Left hindlimb (tissue), 1 donor: ENCODE measurements at regions not wholly inside any gene's neighbourhood (a gene's known extent, or its start where the extent isn't known, plus 50 kb on each side); places are given as distances from the start of the nearest gene placed in this dataset.

Source experiments
- DNase-seq: peaks from one replicate; pipeline ENCODE4 v3.0.0-alpha.2; 2018

DNA sequence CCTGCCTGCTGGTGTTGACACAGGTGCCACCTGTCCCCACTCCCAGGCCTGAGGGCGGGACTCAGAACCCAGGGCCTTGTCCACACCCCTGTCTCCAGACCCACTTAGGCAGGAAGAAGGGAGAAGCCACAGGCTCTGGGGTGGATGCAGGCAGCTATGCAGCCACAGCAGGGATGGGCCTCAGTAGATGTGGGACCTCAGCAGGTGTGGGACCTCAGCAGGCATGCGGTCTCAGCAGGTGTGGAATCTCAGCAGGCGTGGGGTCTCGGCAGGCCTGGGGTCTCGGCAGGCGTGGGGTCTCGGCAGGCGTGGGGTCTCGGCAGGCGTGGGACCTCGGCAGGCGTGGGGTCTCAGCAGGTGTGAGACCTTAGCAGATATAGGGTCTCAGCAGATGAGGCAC, 118.0 kb upstream of the PITRM1 start:
- no peak for DNase-seq

DNA sequence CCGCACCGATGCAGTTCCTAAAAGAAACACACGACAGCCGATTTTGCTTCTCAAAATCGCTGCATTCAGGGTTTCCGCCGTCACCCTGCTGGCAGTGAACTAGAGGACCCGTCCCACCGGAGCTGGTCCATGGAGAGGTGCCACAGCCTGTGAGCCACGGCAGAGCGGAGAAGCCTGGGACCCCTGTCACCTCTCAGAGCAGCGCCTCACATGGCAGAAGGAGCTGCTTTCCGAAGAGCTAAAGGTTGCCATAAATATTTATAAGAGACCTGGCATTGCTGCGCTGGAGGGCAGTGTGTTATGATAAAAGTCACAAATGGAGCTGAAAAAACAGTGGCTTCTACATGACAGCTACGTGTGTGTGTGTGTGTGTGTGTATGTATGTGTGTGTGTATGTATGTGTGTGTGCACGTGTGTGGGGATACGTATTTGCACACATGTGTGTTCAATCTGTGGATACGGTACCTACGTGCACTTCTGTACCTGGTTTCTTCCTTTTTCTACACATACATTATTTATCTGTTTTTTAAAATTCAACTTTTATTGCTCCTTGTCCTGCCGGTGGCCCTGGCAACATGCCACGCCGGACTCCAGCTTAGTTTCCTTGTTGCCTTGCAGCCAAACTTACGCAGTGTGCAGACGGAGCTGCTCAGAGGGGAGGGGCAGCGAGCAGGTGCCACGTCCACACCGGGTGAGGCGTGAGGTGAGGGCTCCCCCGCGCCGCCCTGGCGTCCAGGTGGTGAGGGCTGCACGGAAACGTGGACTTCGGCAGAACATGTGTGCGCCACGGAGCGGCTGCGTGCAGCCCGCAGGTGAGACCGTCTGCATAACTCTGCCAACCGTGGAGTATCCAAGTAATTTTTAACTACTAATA, 115.2 kb upstream of the PITRM1 start:
- DNase-seq = no peak

DNA sequence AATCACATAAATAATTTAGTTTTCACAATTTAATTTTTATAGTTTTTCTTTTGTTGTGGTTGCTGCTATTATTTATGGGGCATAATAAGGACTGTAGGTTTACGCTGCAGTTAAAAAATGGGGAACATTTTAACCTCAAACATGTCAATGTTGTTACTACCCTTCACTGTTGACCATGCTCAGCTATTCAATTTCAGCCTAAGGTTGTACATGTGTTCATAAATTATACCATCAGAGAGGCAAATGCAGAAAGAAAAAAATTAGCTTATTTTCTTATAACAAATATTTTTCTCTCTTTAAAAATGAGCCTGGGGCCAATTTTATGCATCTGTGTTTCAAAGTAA, 110.1 kb upstream of the PITRM1 start:
- no peak for DNase-seq

DNA sequence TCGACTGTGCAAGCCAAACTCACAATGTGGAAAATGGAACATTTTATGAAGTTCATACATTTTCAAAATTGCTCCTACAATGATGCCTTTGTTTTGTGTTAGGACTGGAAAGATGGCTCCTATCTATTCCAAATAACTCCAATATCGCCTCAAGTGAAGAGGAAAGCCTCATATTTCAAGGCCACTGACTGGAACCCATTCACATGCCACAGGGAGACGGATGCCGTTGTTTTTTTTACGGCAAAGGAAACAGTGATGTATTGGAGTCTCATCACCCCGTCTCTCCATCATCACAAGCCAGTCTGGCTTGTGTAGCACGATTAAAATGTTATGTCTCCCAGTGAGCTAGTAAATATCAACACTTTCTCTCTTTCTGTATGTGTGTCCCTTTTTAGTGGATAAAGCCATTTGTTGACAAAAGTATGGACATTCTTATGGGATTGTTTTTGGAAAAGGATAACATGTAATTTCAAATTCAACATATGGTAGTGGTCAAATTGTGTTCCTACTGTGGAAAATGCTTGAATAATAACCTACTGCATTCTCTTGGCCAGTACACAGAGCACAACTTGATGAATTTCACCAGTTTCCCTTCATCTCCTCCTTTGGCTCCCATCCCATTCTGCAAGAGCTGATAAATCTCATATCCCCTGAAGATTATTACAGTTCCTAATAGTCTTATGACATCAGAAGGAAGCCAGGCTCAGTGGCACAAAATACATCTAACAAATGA, 109.5 kb upstream of the PITRM1 start:
- no peak for DNase-seq

DNA sequence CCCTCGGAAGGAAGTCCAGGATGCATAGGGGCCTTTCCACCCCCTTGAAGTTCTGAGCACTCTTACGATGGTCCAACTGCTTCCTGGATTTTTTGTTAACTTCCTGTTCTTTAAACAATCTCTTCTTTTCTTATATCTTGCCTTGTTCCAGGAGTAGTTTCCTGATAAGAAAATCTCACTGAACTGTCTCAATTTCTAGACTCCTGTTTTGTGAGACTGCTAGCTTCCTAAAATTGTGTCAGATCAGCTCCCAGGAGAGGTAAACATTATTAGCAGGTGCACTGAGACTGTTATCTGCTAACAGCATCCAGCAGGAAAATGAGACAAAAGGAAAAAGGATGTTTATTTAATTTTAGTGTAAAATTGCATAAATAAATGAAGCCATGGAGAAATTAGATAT, 106.2 kb upstream of the PITRM1 start:
- DNase-seq = no peak

DNA sequence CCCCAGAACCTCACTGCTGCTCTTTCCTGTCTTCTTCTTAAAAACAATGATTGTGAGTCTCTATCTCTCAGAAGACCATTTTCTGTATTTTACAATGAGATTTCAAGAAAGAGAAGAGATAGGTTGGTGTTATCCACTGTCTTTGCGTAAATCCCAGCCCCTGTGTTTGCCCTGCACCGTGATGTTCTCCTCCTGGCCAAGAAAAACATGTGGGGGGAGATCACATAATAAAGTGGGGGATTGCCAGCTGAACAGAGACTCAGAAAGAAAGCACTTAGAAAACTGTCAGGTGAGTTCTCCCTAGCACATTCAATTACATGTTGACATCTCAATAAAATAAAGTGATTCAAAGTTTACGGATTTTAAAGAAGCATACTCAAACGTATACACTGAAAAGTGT, 105.0 kb upstream of the PITRM1 start:
- DNase-seq = no peak

DNA sequence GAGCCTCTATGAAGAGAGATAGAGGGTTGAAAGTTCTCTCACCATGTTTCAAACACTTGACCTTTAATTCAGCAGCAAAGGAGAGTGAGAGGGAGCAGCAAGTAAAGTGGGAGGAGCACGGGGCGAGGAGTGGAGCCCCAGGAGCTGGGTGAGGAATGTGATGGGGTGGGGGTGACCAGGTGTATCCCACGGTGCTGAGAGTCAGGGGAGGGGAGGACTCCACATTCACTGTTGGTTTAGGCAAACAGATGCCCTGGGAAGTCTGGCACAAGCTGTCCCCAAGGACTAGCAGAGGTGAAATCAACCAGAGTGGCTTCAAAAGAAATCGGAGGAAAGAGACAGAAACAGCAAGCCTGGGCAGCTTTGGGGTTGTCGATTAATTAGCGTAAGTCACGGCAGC, 101.8 kb upstream of the PITRM1 start:
- no peak for DNase-seq

DNA sequence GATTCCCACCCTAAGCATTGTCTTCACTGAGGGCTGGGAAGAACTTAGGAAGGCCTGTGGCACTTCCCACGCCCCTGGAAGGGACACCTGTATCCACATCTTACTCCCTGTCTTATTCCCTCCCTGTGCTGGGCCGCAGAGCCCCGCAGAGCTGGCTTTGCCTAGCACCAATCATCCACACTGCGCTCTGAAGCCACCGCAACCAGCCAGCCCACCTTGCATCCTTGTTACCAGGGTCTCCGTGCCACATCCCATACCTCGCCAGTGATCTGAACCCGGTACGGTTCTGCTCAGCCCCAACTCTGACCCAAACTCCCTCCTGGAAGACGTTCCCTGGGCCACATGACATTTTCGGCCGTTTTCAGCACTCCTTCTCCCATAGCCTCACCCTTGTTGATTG, 101.4 kb upstream of the PITRM1 start:
- DNase-seq = no peak

DNA sequence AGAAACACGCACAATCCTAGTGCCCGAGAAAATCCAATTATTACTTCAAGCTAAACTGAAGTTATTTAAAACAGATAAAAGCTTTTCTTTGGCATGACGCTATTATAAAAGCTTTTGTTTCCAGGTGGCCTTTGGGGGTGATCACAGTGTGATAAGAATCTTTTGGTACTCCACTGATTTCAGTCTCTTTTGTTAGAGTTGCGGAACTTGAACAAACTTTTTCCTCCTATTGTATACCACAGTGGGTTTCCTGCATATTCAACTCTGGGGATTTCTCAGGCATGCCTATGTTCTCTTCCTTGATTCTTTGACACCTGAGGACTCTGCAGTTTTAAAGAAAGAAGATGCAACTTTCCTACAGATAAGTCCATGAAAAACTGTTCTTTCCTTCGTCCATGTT, 99.7 kb upstream of the PITRM1 start:
- DNase-seq = no peak

DNA sequence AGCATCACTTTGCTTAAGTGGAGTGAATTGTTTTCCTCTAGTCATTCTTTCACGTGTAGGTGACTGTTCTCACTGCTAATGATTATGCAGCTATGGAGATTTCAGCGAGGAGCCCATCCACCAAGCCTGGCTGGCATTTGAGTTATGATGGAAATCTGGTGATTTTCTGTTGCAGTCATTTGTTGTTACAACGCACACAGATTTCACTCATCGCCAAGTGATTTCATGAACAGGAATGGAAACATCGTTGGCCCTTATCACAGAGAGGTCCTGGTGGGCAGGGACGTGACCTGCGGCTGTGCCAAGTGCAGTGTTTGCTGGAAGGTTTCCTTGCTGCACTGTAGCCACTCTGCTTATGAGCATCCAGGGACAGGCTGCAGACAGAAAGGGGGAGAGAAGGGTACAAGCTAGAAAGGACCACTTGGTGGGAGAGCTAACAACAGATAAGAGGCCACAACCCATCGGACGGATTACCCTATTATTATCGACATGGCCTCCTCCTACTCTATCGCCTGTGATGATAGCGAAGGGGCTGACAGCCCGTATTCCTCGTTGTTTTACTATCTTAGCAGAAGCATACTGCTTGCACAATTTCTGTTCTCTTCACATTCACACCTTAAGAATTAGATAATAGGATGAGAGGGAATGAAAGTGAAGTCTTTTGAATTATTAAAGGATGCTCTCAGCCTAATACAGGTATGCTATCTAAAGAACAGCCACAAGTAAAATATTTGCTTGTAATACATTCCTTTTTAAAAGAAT, 99.0 kb upstream of the PITRM1 start:
- no peak for DNase-seq

DNA sequence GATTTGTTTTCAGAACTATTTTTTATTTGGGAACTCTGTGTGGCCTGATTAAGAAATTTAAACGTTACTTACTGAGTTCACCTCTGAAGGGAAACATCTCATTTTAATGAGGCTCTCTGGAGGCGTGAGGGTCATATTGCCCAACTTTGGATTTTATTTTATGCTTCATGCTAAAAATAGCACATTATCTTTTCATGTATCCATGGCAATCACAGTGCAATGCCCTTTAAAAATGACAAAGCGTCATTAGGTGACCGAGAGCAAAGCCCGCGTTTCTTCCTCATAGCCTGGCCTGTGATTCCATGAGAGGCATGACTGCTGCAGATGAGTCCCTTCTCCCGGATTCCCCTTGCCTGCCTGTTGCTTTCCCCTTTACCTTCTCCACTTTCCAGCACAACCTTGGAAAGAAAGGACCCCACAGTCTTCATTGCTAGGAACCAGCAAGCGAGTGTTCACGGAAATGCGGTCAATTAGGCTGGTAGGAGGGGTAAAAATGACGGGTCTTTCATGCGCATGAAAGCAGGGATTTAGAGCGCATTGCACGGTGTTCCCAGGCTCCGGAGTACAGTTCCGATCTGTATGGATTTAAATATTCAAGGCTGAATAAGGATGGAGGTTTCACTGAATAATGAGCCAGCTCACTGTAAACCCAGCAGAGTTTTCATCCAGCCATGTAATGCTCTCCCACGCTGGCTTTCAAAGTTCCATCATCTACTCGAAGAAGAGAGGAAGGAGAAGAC, 98.2 kb upstream of the PITRM1 start:
- DNase-seq = no peak

DNA sequence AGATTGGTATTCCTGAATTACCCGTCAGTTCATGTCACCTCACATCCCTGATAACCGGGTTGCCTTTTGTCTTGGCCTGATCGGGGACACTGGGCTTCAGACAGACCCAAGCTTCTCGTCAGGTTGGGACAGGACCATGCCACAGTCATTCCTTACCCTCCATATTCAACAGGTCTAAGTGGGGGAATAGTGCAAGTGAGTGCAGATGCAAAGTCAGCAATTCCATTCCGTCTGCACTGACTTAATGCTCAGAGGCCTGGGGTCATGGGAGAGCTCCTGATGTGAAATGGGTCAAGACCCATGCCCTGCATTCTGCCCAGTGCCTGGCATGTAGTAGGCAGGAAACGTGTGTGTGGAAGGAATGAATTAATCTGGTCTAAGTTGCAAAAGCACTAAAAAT, 95.4 kb upstream of the PITRM1 start:
- DNase-seq = no peak

DNA sequence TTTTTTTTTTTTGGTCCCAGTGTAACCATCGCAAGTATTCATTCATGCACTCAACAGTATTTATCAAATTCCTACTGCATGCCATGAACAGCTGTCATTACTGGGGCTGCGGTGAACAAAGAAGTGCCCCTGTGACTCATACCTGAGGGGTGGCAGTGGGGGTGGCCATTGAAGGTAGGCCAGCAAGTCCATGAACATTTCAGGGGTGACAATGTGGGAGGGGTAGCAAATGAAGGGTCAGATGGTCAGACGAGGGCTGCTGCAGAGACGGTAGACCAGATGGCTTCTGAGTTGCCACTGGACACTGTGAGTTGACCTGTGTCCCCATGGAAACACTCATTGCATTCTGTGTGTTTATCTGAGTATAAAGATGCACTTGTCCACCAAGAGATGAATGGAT, 92.5 kb upstream of the PITRM1 start:
- no peak for DNase-seq

DNA sequence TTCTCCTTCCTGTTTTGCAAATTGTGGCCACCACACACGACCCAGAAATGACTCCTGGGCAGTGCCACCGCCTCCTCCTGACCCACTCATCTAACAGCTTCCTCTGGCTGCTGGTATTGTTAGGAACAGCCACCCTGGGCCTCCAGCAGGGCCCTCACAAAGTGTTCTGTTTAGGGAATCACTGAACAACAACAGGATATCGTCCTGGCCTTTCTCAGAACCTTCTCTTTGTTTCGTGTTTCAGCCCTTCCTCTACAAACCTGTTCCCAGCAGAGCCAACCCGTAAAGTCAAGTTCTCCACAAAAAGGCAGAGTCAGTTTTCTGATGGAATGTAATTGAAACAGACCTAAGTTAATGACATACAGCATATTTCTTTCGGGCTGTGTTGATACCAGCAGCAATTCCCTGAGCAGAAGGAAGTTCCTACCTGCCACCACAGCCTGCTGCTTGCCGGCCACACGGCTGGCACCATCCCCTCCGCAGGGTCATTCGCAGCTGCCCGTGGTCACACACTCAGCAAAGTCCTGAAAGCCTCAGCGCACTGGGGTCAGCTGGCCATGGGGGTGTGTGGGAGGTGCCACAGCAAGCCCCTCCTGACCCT, 91.7 kb upstream of the PITRM1 start:
- DNase-seq = no peak

DNA sequence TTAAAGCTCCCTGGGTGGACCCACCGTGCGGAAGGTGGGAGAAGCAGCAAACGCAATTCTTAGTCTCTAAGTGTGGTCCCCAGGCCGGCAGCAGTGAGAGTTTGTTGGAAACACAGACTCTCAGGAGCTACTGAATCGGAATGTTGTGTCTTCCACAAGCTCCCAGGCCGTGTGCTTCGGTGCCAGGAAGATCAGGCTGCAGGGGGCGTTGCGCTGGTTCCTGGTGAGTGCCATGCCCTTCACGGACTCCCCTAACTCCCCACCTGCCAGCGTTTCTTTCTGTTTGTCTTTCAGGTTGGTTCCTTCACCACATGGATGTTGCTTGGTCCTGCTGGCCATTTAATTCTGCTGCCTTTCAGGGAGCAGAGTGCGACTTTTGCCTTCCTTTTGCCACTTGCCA, 91.2 kb upstream of the PITRM1 start:
- DNase-seq = no peak

DNA sequence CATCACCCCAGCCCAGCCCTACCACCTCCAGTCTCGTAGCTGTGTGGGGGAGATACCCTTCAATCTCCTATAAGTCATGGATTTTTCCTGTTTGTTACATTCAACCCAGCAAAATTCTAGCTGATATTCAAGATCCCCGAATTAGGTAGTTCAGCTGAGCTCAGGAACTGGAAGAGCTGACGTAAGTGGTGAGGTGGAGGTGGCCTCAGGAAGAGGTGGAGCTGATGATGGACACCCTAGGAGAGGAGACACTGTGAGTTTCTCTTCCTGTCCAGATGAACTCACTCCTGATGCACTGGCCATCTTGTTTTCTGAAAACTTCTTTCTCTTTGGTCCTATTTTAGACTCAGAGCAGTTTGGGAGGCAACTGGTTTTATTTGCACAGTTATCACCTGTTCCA, 90.5 kb upstream of the PITRM1 start:
- no peak for DNase-seq

DNA sequence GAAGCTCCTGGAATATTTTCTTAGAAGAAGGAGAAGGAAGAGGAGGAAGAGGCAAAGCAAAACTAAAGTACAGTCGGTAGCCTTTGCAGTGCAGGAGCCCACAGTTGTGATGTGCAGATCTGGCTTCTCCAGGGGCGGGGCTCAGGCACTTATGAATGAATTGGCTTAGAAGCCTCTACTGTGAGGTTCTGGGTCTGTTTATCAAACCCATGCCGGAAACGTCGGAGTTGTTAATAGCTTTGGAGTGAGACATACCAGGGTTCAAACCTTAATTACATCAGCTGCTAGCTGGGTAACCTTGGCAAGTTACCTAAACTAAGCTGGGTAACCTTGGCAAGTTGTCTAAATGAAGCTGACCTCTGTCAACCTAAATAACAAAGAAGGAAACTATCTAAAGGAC, 89.3 kb upstream of the PITRM1 start:
- DNase-seq = no peak

DNA sequence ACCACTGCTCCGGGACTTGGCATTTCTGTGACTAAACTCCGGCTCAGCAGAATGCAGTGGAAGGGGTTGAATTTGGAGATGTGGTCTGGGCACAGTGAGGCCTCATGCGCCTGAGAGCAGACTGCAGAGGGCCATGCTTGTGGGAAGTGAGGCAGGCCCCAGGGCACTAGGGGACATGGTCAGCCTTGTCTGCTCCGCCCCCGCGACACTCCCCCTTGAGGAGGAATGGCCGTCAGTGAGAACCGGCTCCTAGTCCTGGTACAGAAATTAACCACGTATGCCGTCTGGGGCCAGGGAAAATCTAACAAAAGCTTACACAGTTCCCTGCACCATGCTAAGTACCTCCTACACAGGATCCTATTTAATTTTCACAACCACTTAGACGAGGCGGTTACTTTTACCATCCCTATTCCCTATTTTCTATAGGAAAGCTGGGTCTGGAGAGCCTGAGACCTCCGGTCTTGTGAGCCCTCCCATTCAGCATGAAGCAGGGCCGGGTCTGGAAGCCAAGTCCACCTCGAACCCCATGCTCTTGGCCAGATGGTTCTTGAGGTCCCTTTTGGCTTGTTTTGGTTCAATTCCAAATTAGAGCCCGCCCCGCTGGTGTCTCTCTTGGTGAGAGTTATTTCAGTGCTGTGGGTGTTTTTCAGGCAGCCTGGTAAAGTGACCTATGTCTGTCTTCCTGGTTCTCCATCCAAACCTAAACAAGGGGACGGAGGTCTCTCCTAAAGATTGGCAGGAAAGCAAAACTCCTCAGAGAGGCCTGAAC, 87.7 kb upstream of the PITRM1 start:
- no peak for DNase-seq

DNA sequence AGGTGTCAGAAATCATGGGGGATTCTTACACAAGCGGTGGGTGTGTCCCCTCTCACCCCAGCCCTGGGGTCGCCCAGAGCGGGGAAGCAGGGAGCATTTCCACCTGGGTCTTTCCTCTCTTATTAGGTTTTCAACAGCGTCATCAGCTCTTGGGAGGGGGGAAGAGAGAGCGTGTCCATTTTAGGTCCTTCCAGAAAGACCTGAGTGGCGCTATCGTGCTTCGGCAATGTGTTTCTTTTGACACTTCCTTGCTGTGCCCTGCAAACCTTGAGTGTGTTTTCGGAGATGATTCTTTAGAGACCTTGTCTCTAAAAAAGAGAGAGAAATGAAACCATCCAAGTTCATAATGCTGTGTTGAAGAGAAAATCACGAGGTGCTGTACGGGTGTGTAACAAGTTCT, 86.9 kb upstream of the PITRM1 start:
- no peak for DNase-seq

DNA sequence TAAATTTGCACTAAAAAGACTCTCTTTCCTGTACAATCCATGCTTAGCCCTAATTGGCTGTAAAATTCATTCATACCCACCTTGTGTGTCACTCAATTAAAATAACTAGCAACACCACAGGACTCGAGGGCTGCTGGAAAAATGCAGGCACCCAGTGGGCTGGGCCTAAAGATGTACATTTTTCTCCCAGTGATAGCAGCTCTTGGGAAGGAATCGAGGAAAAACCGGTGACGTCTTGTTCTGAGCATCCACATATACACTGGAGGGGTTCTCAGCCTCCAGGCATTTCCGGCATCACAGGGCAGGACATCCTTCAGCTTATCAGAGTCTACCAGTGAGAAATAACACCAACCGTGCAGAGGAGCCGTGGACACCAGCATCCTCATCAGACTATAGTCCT, 85.8 kb upstream of the PITRM1 start:
- no peak for DNase-seq

DNA sequence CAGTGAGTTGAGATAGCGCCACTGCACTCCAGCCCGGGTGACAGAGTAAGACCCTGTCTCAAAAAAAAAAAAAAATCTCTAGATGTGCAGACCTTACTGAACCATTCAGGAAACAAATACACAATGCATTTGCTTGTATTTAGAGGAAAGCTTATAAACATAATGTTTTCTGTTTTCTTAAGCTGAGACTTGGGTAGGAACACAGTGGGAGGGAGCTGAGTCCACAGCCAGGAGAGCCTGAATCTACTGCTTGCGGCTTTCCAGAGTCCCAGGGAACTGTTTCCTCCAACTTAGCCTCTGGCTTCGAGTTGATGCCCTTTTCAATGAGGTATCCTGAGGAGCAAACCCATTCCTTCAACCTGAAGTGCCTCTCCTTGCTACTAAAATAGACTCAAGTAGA, 83.0 kb upstream of the PITRM1 start:
- no peak for DNase-seq

DNA sequence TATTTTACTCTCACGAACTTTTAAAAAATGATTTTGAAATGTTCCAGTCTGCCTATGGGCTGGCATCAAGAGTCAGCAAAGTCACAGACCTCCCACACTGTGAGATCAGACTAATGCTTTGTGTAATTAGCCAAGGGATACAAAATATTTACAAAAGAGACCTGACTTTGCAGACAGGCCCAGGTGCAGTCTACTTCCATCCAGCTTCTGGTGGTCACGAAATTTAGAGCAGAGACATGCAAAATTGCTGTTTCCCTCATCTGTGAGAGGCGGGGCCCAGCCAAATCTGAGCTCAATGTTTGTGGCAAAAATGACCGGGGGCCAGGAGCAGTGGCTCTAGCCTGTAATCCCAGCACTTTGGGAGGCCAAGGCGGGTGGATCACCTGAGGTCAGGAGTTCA, 82.5 kb upstream of the PITRM1 start:
- DNase-seq = no peak
